ENCODE measurements at regions not wholly inside any gene's neighbourhood (a gene's known extent, or its start where the extent isn't known, plus 50 kb on each side); places are given as distances from the start of the nearest gene placed in this dataset.

- no peaks in the 10 kb centered on the region for H3K4me1 Mint-ChIP-seq
- H3K9me3 ChIP-seq (ENCODE audit: control insufficient read depth, low read length, poor library complexity, severe bottlenecking): no peaks in the 10 kb centered on the region
- ATAC-seq (no peak), DNase-seq (no peak)
- peaks cover 3% of the 10 kb centered on the region for H3K36me3 Mint-ChIP-seq (ENCODE audit: low read depth)
- peaks cover 16% of the 10 kb centered on the region for H3K27me3 Mint-ChIP-seq
- H3K4me3 Mint-ChIP-seq: no peak overlapping the region
- no peak overlapping the region for H3K27ac Mint-ChIP-seq
Observed at GRCh38 chr3:144097163-144097562, 125.5 kb downstream of the DIPK2A start.

- Mint-ChIP-seq H3K4me1 (no peaks in the 10 kb centered on the region), H3K27me3 (peaks cover 25% of the 10 kb centered on the region), H3K4me3 (no peak overlapping the region), H3K27ac (no peak overlapping the region), H3K36me3 (ENCODE audit: low read depth) (peaks cover 3% of the 10 kb centered on the region)
- no peak for ATAC-seq
- no peak for DNase-seq
- H3K9me3 ChIP-seq (ENCODE audit: control insufficient read depth, low read length, poor library complexity, severe bottlenecking): no peaks in the 10 kb centered on the region
Observed at GRCh38 chr3:144098691-144099090, 127.1 kb downstream of the DIPK2A start.

GRCh38 chr3:144102421-144102820 is 130.8 kb downstream of the DIPK2A start:
- Mint-ChIP-seq H3K4me3 (no peak overlapping the region), H3K4me1 (no peaks in the 10 kb centered on the region), H3K27ac (no peak overlapping the region), H3K36me3 (ENCODE audit: low read depth) (no peaks in the 10 kb centered on the region), H3K27me3 (peaks cover 22% of the 10 kb centered on the region)
- ATAC-seq (no peak), DNase-seq (no peak)
- H3K9me3 ChIP-seq (ENCODE audit: control insufficient read depth, low read length, poor library complexity, severe bottlenecking): no peaks in the 10 kb centered on the region

GRCh38 chr3:144104186-144104585 is 132.6 kb downstream of the DIPK2A start:
- no peak for DNase-seq
- no peak overlapping the region for H3K4me3 Mint-ChIP-seq

GRCh38 chr3:144104679-144105078 is 133.1 kb downstream of the DIPK2A start:
- Mint-ChIP-seq H3K36me3 (ENCODE audit: low read depth) (no peaks in the 10 kb centered on the region), H3K27ac (no peak overlapping the region), H3K4me3 (no peak overlapping the region), H3K4me1 (no peaks in the 10 kb centered on the region), H3K27me3 (peaks cover 22% of the 10 kb centered on the region)
- no peaks in the 10 kb centered on the region for H3K9me3 ChIP-seq (ENCODE audit: control insufficient read depth, low read length, poor library complexity, severe bottlenecking)
- DNase-seq: no peak
- no peak for ATAC-seq

More at GRCh38 chr3:144104186-144104585, 132.6 kb downstream of the DIPK2A start:
- H3K9me3 ChIP-seq (ENCODE audit: control insufficient read depth, low read length, poor library complexity, severe bottlenecking): no peaks in the 10 kb centered on the region
- no peak for ATAC-seq
- no peaks in the 10 kb centered on the region for H3K4me1 Mint-ChIP-seq
- H3K27ac Mint-ChIP-seq: no peak overlapping the region
- no peaks in the 10 kb centered on the region for H3K36me3 Mint-ChIP-seq (ENCODE audit: low read depth)
- peaks cover 22% of the 10 kb centered on the region for H3K27me3 Mint-ChIP-seq

- no peaks in the 10 kb centered on the region for H3K9me3 ChIP-seq (ENCODE audit: control insufficient read depth, low read length, poor library complexity, severe bottlenecking)
- ATAC-seq: no peak
- DNase-seq: no peak
- H3K36me3 Mint-ChIP-seq (ENCODE audit: low read depth): no peaks in the 10 kb centered on the region
- no peak overlapping the region for H3K27ac Mint-ChIP-seq
- H3K4me3 Mint-ChIP-seq: no peak overlapping the region
- H3K27me3 Mint-ChIP-seq: peaks cover 17% of the 10 kb centered on the region
- peaks cover 4% of the 10 kb centered on the region for H3K4me1 Mint-ChIP-seq
Observed at GRCh38 chr3:144105542-144105941, 133.9 kb downstream of the DIPK2A start.

- Mint-ChIP-seq H3K4me3 (no peak overlapping the region), H3K4me1 (peaks cover 4% of the 10 kb centered on the region), H3K36me3 (ENCODE audit: low read depth) (no peaks in the 10 kb centered on the region), H3K27me3 (peaks cover 12% of the 10 kb centered on the region), H3K27ac (no peak overlapping the region)
- DNase-seq (no peak), ATAC-seq (no peak)
- H3K9me3 ChIP-seq (ENCODE audit: control insufficient read depth, low read length, poor library complexity, severe bottlenecking): no peaks in the 10 kb centered on the region
Observed at GRCh38 chr3:144106970-144107369, 135.3 kb downstream of the DIPK2A start.

- H3K36me3 Mint-ChIP-seq (ENCODE audit: low read depth): no peaks in the 10 kb centered on the region
- no peak overlapping the region for H3K4me3 Mint-ChIP-seq
- H3K9me3 ChIP-seq (ENCODE audit: control insufficient read depth, low read length, poor library complexity, severe bottlenecking): no peaks in the 10 kb centered on the region
- H3K27ac Mint-ChIP-seq: no peak overlapping the region
- peaks cover 6% of the 10 kb centered on the region for H3K27me3 Mint-ChIP-seq
- ATAC-seq (no peak), DNase-seq (no peak)
- H3K4me1 Mint-ChIP-seq: peaks cover 4% of the 10 kb centered on the region
Observed at GRCh38 chr3:144107923-144108322, 136.3 kb downstream of the DIPK2A start.

GRCh38 chr3:144109944-144110343 is 138.3 kb downstream of the DIPK2A start:
- no peak for ATAC-seq
- no peak for DNase-seq
- Mint-ChIP-seq H3K4me3 (peak overlapping the region; percentile 53), H3K4me1 (peaks cover 4% of the 10 kb centered on the region), H3K36me3 (ENCODE audit: low read depth) (no peaks in the 10 kb centered on the region), H3K27ac (no peak overlapping the region), H3K27me3 (no peaks in the 10 kb centered on the region)
- no peaks in the 10 kb centered on the region for H3K9me3 ChIP-seq (ENCODE audit: control insufficient read depth, low read length, poor library complexity, severe bottlenecking)

GRCh38 chr3:144112036-144112435 is 140.4 kb downstream of the DIPK2A start:
- no peak overlapping the region for H3K27ac Mint-ChIP-seq
- no peaks in the 10 kb centered on the region for H3K9me3 ChIP-seq (ENCODE audit: control insufficient read depth, low read length, poor library complexity, severe bottlenecking)
- no peaks in the 10 kb centered on the region for H3K36me3 Mint-ChIP-seq (ENCODE audit: low read depth)
- no peak overlapping the region for H3K4me3 Mint-ChIP-seq
- H3K27me3 Mint-ChIP-seq: no peaks in the 10 kb centered on the region
- ATAC-seq: no peak
- H3K4me1 Mint-ChIP-seq: peaks cover 4% of the 10 kb centered on the region
- DNase-seq: no peak

GRCh38 chr3:144112437-144112836 is 140.8 kb downstream of the DIPK2A start:
- H3K4me3 Mint-ChIP-seq: no peak overlapping the region
- H3K4me1 Mint-ChIP-seq: peaks cover 4% of the 10 kb centered on the region
- H3K27me3 Mint-ChIP-seq: no peaks in the 10 kb centered on the region
- H3K27ac Mint-ChIP-seq: no peak overlapping the region
- H3K9me3 ChIP-seq (ENCODE audit: control insufficient read depth, low read length, poor library complexity, severe bottlenecking): no peaks in the 10 kb centered on the region
- DNase-seq (no peak), ATAC-seq (no peak)
- H3K36me3 Mint-ChIP-seq (ENCODE audit: low read depth): no peaks in the 10 kb centered on the region

- DNase-seq (no peak), ATAC-seq (no peak)
- H3K27ac Mint-ChIP-seq: no peak overlapping the region
- no peak overlapping the region for H3K4me3 Mint-ChIP-seq
- no peaks in the 10 kb centered on the region for H3K36me3 Mint-ChIP-seq (ENCODE audit: low read depth)
- peaks cover 4% of the 10 kb centered on the region for H3K4me1 Mint-ChIP-seq
- H3K27me3 Mint-ChIP-seq: no peaks in the 10 kb centered on the region
- H3K9me3 ChIP-seq (ENCODE audit: control insufficient read depth, low read length, poor library complexity, severe bottlenecking): no peaks in the 10 kb centered on the region
Observed at GRCh38 chr3:144114767-144115166, 143.1 kb downstream of the DIPK2A start.

- no peak for ATAC-seq
- DNase-seq: no peak
- Mint-ChIP-seq H3K4me3 (no peak overlapping the region), H3K4me1 (no peaks in the 10 kb centered on the region), H3K36me3 (ENCODE audit: low read depth) (no peaks in the 10 kb centered on the region), H3K27ac (no peak overlapping the region), H3K27me3 (peaks cover 5% of the 10 kb centered on the region)
- H3K9me3 ChIP-seq (ENCODE audit: control insufficient read depth, low read length, poor library complexity, severe bottlenecking): no peaks in the 10 kb centered on the region
Observed at GRCh38 chr3:144119633-144120032, 148.0 kb downstream of the DIPK2A start.

GRCh38 chr3:144121661-144122060 is 150.0 kb downstream of the DIPK2A start:
- H3K4me1 Mint-ChIP-seq: no peaks in the 10 kb centered on the region
- ATAC-seq (no peak), DNase-seq (no peak)
- no peak overlapping the region for H3K27ac Mint-ChIP-seq
- no peak overlapping the region for H3K4me3 Mint-ChIP-seq
- H3K9me3 ChIP-seq (ENCODE audit: control insufficient read depth, low read length, poor library complexity, severe bottlenecking): peaks cover 4% of the 10 kb centered on the region
- H3K27me3 Mint-ChIP-seq: peaks cover 5% of the 10 kb centered on the region
- no peaks in the 10 kb centered on the region for H3K36me3 Mint-ChIP-seq (ENCODE audit: low read depth)

Measured in T-helper 17 cell (primary cell).